Stomach (tissue), 4 donors: ENCODE measurements at regions not wholly inside any gene's neighbourhood (a gene's known extent, or its start where the extent isn't known, plus 50 kb on each side); places are given as distances from the start of the nearest gene placed in this dataset.

Experiments used
- CTCF ChIP-seq, 7 experiments: fragments of 450-650 bp in 4 of 7; fragments of 200-600 bp in 3 of 7; sonication (generic) in 3 of 7; IDR thresholded peaks; one replicate each; pipeline ENCODE4 v1.5.1; 2016 to 2019; ENCODE audit warnings: antibody characterized with exemption in 7 of 7, control low read depth in 2 of 7, mild to moderate bottlenecking in 1 of 7
- POLR2A ChIP-seq, 4 donors: fragments of 450-650 bp; IDR thresholded peaks; one replicate each; pipeline ENCODE4 v1.6.1; 2016; ENCODE audit warnings: antibody characterized with exemption in 4 of 4, control low read depth in 2 of 4, mild to moderate bottlenecking in 1 of 4, moderate library complexity in 1 of 4

DNA sequence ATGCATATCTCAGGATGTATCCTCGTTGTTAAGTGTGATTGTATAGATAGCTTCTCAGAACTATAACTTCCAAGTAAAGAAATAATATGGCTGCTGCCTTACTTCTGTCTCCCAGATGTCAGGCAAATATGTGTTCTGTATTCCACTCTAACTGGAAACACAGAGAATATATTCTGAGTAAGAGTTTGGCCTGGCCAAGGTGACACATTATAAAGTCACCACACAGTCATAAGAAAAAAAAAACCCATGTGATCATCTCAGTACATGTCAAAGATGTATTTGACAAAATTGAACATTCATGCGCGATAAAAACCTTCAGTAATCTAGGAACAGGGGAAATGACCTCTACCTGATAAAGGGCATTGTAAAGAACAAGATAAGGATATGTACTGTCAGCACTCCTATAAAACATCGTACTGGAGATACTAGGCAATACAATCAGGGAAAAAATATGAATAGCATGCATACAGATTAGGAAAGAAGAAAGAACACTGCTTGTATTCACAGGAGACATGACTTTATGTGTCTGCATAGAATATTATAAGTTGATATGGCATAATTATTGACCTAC, 207.1 kb downstream of the ZNF330 start:
- TF ChIP-seq POLR2A (IDR thresholded peaks at IDR 0.05): no peak
- no peak for TF ChIP-seq CTCF (IDR thresholded peaks at IDR 0.05)
